Upper lobe of left lung (tissue), 4 donors: ENCODE measurements at regions not wholly inside any gene's neighbourhood (a gene's known extent, or its start where the extent isn't known, plus 50 kb on each side); places are given as distances from the start of the nearest gene placed in this dataset.

Source experiments
- CTCF ChIP-seq, 6 experiments: fragments of 450-650 bp in 4 of 6; fragments of 200-600 bp in 2 of 6; sonication (generic) in 2 of 6; IDR thresholded peaks; one replicate each; pipeline ENCODE4 v1.5.1; 2016 to 2019; ENCODE audit warnings: antibody characterized with exemption in 6 of 6
- EP300 ChIP-seq, 4 donors: sonication (generic); formaldehyde crosslinking; IDR thresholded peaks; one replicate each; pipeline ENCODE4 v1.5.1; 2017; ENCODE audit warnings: antibody characterized with exemption in 4 of 4, control low read depth in 2 of 4
- POLR2A ChIP-seq, 4 donors: fragments of 450-650 bp; IDR thresholded peaks; one replicate each; pipeline ENCODE4 v1.5.1; 2016 to 2017; ENCODE audit warnings: antibody characterized with exemption in 4 of 4, mild to moderate bottlenecking in 2 of 4

- TF ChIP-seq POLR2A (IDR thresholded peaks at IDR 0.05) (no peak), CTCF (IDR thresholded peaks at IDR 0.05) (no peak), EP300 (IDR thresholded peaks at IDR 0.05) (no peak)
Measured at GRCh38 chr13:44738463-44738862, 162.3 kb upstream of the TSC22D1 start.
